ENCODE measurements at regions not wholly inside any gene's neighbourhood (a gene's known extent, or its start where the extent isn't known, plus 50 kb on each side); places are given as distances from the start of the nearest gene placed in this dataset.

DNA sequence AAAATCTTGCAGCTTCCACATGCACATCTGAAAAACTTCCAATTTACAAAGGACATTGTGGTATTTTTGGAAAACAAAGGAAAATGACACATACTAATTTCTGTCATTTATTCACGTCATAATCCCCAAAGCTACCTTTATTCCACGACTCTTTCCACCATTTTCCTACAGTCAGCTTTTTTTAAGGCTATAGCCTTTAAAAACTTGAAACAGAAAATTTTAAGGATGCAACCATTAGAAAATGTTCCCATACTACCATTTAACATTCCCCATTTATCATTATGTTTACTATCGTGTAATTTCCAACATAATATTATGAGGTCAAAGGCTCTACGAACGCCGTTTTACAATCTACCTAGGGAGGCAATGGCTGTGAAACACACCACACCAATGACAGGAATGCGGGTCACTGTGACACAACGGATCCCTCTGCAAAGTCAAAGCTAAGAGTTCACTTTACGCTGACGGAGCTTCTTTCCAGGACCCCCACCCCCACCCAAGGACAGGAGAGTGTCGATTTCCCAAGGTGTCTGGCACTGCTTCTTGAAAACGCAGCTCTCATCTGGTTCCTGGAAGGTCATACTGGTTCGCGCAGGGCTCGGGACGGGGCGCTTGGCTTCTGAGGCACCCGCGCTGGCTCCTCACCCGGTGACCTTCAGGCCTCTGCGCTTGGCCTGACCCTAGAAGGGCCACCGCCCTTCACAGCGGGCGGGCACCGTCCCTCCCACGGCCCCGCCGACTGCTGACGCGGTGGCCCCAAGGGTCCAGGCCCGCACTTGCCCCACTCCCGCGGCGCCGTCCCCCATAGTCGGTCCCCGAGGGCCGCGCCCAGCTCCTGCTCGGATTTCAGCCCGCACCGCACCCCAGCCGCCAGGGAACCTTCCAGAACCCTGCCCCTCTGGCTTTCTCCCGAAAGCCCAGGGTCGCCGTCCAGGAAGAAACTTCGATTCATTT, 50.5 kb upstream of the ATF3 start:
- DNase-seq = peak in 19 of 56 donors; percentile 38 to 94 (median 58)

DNA sequence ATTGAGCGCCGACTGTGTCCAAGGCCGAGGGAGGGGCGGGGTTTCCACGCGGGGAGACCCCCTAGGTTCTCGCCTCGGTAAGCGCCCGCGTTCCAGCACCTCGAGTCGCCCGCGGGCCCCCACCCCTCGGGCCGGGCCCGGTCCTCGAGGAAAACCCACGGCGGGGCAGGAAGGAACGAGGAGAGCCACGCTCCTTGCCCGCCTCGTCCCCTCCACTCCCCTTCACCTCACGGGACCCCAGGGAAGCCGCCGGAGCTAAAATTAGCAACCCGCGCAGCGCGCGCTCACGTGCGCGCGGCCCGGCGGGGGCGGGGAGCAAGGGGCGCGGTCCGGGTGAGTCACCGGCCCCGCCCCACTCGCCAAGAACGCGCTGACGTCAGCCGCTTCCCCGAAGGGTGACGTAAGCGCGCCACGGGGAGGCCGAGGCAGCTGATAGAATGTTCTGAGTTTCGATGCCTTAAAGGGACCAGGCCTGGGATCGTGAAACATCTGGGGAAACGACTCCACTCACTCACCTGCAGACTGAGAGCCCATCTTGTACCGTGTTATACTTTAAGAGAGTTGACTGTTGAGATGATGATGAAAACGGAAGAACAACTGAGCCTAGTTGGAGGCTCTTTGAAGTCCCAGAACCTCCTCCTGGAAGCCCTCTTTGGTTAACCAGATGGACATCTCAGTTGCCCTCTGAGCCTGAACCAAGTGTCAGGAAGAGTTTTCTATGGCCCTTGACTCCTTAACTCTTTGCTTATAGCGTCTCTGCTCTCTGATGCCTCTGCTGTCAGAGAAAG, 49.7 kb upstream of the ATF3 start:
- peak in 53 of 56 donors; percentile 41 to 94 (median 78) for DNase-seq

Data from amygdala (tissue), 56 donors.